NCI-H1436 (cell line): ENCODE measurements at regions not wholly inside any gene's neighbourhood (a gene's known extent, or its start where the extent isn't known, plus 50 kb on each side); places are given as distances from the start of the nearest gene placed in this dataset.

Experiments used
- DNase-seq: peaks from one replicate; lab custom pipeline; 2025; lab: John Stamatoyannopoulos, UW

GRCh38 chr3:25218362-25218761, 209.7 kb upstream of the RARB start:
- no peak for DNase-seq

GRCh38 chr3:25226747-25227146, 201.3 kb upstream of the RARB start:
- DNase-seq = no peak

GRCh38 chr3:25229586-25229985, 198.5 kb upstream of the RARB start:
- DNase-seq = no peak

GRCh38 chr3:25235031-25235430, 193.0 kb upstream of the RARB start:
- no peak for DNase-seq

- DNase-seq = no peak
Measured at GRCh38 chr3:25235466-25235865, 192.6 kb upstream of the RARB start.

- no peak for DNase-seq
Measured at GRCh38 chr3:25237602-25238001, 190.5 kb upstream of the RARB start.

- no peak for DNase-seq
Measured at GRCh38 chr3:25239042-25239441, 189.0 kb upstream of the RARB start.

- no peak for DNase-seq
Measured at GRCh38 chr3:25246913-25247312, 181.2 kb upstream of the RARB start.

GRCh38 chr3:25252291-25252690, 175.8 kb upstream of the RARB start:
- no peak for DNase-seq

GRCh38 chr3:25257026-25257425, 171.0 kb upstream of the RARB start:
- no peak for DNase-seq

GRCh38 chr3:25259871-25260270, 168.2 kb upstream of the RARB start:
- no peak for DNase-seq

GRCh38 chr3:25262322-25262721, 165.7 kb upstream of the RARB start:
- DNase-seq = no peak

GRCh38 chr3:25265284-25265683, 162.8 kb upstream of the RARB start:
- no peak for DNase-seq

GRCh38 chr3:25266677-25267076, 161.4 kb upstream of the RARB start:
- no peak for DNase-seq

- no peak for DNase-seq
Measured at GRCh38 chr3:25272090-25272489, 156.0 kb upstream of the RARB start.

GRCh38 chr3:25273582-25274171, 154.4 kb upstream of the RARB start:
- DNase-seq = no peak

GRCh38 chr3:25277503-25277902, 150.6 kb upstream of the RARB start:
- DNase-seq = no peak

GRCh38 chr3:25281041-25281731, 146.9 kb upstream of the RARB start:
- peak; percentile 36 for DNase-seq

- no peak for DNase-seq
Measured at GRCh38 chr3:25281732-25282126, 146.3 kb upstream of the RARB start.

- no peak for DNase-seq
Measured at GRCh38 chr3:25283613-25284012, 144.4 kb upstream of the RARB start.

GRCh38 chr3:25284249-25284648, 143.8 kb upstream of the RARB start:
- DNase-seq = no peak

- DNase-seq = no peak
Measured at GRCh38 chr3:25287291-25287884, 140.7 kb upstream of the RARB start.

- no peak for DNase-seq
Measured at GRCh38 chr3:25288413-25288812, 139.7 kb upstream of the RARB start.

- DNase-seq = no peak
Measured at GRCh38 chr3:25289156-25289555, 138.9 kb upstream of the RARB start.
